H7 (cell line): ENCODE measurements at regions not wholly inside any gene's neighbourhood (a gene's known extent, or its start where the extent isn't known, plus 50 kb on each side); places are given as distances from the start of the nearest gene placed in this dataset.
A peak's percentile ranks its signal among the peaks of the same experiment; 100 is the strongest.

Experiments used
- DNase-seq: peaks from one replicate; pipeline ENCODE4 v3.0.0; 2012
- H3K27me3 ChIP-seq: 2 replicates; pipeline ENCODE4 v1.6.0; 2011; ENCODE audit warnings: mild to moderate bottlenecking, low read length; ENCODE audit not compliant: control insufficient read depth, insufficient read depth
- H3K36me3 ChIP-seq: replicated peaks from 2 replicates; pipeline ENCODE4 v1.5.1; 2011; ENCODE audit warnings: low read length; ENCODE audit not compliant: control insufficient read depth, insufficient read depth
- H3K4me3 ChIP-seq: 2 replicates; pipeline ENCODE4 v1.5.1; 2011; ENCODE audit warnings: low read depth, mild to moderate bottlenecking, control low read depth, low read length, moderate library complexity; ENCODE audit not compliant: insufficient read depth

DNA sequence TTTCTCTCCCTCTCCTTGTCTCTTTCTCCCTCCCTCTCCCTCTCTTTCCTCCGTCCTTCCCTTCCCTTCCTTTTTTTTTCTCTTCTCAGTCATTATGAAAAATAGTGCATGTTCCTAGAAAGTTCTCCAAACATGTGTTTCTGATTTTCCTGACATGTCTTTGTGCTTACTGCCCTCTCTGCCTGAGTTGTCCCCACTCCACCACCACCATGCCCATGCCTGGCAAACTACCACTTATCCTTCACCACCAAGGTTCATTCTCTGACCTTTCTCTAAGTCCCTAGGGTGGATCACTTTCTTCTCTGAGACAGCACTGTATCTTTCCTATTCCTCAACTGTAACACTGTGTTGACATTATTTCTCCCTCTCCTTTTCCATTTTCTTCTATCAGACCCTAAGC, 98.2 kb downstream of the LACC1 start:
- Histone ChIP-seq H3K27me3 (no peaks in the 10 kb centered on the region), H3K36me3 (no peaks in the 10 kb centered on the region), H3K4me3 (no peak overlapping the region)
- DNase-seq = no peak

DNA sequence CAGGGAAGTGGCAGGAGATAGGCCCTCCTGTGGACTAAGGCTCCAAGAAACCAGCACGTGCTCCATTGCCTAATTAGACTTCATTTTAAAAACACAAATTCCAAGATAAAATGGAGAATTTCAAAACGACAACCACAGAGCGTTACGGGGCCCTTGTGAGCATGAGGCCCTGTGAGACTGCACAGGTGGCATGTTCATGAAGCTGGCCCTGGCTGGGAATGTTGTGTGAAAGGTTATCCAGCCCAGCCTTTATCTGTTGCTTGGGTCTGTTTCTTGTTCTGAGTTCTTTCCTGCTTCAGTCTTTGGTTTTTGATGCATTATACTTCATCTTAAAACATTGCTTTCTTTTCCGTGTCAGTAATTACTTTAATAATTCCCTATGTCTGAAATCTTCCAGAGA, 99.0 kb downstream of the LACC1 start:
- DNase-seq = no peak
- no peaks in the 10 kb centered on the region for H3K27me3 ChIP-seq
- no peaks in the 10 kb centered on the region for H3K36me3 ChIP-seq
- H3K4me3 ChIP-seq = no peak overlapping the region

DNA sequence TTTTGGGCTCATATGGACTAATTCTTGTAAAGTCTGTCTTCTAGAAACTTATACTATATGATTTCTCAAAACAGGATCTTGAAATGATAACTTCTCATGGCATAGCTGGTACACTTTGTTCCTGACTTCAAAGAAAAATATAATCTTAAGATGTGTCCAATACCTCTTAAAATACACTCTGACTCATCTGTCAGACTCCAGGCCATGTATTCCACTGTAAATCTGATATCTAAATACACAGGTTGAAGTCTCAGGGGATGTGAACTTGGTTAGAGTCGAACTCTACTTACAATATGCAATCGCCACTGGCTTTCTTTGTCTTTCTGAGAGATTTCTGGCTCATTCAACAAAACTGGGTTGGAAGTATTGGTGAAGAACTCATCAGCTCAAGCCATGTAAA, 99.8 kb downstream of the LACC1 start:
- no peak for DNase-seq
- Histone ChIP-seq H3K4me3 (no peak overlapping the region), H3K27me3 (no peaks in the 10 kb centered on the region), H3K36me3 (no peaks in the 10 kb centered on the region)

DNA sequence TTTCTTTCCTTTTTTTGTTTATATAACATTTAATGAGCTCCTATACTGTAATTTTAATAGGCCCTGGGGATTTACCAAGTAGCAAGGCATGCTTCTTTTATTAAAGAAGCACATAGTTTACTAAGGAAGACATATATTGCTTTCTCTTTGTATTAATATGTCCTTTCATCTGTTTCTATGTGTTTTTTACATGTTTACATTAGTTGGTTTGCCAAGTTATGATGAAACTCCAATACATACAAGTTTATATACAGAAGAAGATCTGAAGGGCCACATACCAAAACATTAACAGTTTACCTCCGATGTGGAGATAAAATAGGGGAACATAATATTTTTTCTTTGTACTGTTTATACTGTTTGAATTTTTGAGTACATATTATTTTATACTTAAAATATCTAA, 100.9 kb downstream of the LACC1 start:
- H3K27me3 ChIP-seq = no peaks in the 10 kb centered on the region
- DNase-seq = no peak
- H3K4me3 ChIP-seq = no peak overlapping the region
- H3K36me3 ChIP-seq = no peaks in the 10 kb centered on the region

DNA sequence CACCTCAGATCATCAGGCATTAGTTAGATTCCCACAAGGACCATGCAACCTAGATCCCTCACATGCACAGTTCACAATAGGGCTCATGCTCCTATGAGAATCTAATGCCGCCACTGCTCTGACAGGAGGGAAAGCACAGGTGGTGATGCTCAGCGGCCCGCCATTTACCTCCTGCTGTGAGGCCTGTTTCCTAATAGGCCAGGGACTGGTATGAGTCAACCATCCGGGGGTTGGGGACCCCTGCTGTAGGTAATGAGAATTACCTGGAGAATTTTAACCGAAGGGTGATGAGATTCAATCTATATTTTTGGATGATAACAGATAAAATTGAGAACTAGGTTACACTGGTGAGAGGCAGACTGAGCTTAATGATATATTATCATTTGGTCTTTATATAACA, 101.4 kb downstream of the LACC1 start:
- no peaks in the 10 kb centered on the region for H3K36me3 ChIP-seq
- peak; percentile 69 for DNase-seq
- H3K4me3 ChIP-seq = no peak overlapping the region
- H3K27me3 ChIP-seq = no peaks in the 10 kb centered on the region

DNA sequence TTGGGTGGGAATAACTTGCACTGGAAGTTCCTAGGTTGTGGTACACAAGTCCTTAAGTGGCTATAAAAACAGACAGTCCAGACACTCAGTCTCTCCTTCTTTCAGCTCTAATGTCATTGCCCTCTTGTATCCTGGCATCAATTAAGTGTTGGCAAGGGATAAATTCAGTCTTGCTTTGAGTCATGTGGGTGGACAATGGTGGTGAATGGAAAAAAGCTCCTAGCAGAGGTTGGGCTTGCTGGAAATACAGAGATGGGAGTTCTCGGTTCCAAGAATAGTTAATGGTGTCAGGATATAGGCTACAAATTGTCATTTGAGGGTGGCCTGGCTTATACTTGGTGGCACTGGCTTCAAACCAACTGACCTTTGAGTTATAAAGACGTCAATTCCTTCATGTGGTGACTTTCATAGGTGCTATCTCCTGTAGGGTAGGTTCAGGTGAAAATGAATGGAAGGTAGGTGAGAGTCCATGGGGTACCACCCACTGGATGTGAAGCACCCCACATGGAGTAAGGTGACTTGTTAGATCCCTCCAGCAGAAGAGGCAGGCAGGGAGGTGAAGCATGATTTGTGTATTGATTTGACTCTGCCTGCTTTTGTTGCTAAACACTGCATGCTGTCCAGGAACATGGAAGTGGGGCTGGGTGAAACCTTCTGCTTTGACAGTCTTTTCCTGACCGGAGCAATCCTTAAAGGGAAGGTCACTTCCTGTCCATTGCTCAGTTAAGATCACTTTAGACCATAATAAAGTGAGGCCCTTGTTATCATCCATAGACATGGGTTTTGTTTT, 102.0 kb downstream of the LACC1 start:
- Histone ChIP-seq H3K27me3 (no peaks in the 10 kb centered on the region), H3K4me3 (no peak overlapping the region), H3K36me3 (no peaks in the 10 kb centered on the region)
- DNase-seq = no peak

DNA sequence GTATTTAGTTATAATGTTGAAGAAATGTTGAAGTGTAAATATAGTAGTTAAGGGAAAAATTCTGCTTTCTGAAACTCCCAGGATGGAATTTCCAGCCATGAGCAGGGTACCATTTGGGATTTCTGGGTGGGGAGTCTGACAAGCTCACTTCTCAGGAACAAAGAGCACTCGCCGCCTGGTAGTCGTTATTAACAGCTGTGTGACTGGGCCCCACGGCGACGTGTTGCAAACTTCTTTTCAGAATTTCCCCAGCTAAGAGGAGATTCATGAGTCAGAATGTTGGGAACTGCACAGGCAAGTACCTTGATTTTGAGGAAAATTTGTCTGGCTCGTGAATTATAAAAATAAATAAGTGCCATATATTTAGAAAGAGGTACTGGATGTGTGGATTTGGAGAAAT, 103.7 kb downstream of the LACC1 start:
- no peaks in the 10 kb centered on the region for H3K27me3 ChIP-seq
- H3K4me3 ChIP-seq = no peak overlapping the region
- no peak for DNase-seq
- no peaks in the 10 kb centered on the region for H3K36me3 ChIP-seq

DNA sequence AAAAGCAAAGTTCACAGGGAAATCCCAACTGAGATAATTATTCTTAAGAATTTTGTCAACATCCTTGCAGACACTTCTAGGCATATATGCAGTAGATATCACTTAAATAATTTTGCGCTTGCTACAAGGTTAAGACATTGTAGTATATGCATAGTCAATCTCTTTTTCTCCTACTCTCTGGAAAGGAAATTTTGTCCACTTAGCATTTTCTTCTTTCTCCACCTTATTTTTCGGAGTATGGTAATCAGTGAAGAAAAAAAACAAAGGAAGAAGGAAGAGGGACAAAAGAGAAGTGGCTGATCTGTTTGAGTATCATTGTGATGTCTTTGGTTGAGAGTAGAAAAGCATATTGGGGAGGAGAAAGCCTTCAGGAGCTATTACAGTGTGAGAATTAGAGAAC, 104.6 kb downstream of the LACC1 start:
- no peak for DNase-seq
- H3K27me3 ChIP-seq = no peaks in the 10 kb centered on the region
- H3K36me3 ChIP-seq = no peaks in the 10 kb centered on the region
- no peak overlapping the region for H3K4me3 ChIP-seq

DNA sequence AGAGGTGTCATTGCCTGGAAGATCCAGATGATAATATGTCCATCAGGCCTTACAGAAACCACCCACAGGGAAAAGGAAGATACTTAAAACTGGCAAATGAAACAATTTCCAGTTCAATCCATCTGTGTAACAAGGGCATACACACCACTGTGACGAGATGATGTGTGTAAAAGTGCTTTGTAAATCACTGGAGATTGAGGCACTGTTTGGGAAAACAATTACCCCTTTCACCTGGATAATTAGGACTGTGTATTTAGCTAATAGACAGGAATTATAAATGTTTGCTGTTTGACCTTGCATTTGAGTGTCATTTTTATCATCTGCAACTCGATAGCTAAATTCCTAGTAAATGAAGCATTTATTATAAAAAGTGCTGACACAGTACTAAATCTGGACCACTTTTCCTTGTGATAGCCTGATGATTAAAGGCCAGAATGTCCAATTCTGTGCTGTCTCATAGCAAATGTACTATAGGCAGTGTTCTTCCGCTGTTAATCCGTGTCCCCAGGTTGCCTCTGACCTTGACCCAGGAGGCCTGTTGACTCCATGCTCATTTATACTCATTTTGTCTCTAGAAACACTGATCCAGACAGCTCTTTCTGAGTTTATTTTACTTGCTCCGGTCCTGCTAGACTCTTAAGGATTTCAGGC, 105.8 kb downstream of the LACC1 start:
- DNase-seq = no peak
- H3K36me3 ChIP-seq = no peaks in the 10 kb centered on the region

DNA sequence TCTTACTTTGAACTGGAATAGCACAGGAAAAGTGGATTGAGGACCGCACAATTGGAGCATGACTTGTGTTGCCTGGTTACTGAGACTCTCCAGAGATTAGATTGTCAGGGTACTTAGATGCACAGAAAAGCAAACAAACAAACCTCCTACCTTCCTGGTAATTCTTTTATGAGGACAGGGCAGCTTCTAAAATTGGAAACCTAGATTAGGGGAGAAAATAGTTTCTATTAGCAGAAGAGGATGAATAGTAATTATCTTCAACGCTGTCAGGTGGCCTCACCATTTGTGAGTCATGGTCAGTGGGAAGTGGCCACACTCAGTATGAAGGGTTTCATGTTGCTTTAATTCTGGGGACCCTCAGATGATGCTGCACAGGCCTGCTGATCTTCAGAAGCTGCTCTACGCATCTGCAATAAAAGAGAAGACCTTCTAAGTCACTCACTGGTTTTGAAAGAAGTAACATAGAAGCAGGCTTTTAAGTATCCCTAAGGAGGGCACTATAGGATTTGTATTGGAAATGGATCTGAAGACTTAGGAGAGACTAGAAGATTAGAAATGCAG, 106.8 kb downstream of the LACC1 start:
- Histone ChIP-seq H3K36me3 (no peaks in the 10 kb centered on the region), H3K27me3 (no peaks in the 10 kb centered on the region), H3K4me3 (no peak overlapping the region)
- no peak for DNase-seq

More for the DNA sequence above, 105.8 kb downstream of the LACC1 start:
- no peak overlapping the region for H3K4me3 ChIP-seq
- no peaks in the 10 kb centered on the region for H3K27me3 ChIP-seq

DNA sequence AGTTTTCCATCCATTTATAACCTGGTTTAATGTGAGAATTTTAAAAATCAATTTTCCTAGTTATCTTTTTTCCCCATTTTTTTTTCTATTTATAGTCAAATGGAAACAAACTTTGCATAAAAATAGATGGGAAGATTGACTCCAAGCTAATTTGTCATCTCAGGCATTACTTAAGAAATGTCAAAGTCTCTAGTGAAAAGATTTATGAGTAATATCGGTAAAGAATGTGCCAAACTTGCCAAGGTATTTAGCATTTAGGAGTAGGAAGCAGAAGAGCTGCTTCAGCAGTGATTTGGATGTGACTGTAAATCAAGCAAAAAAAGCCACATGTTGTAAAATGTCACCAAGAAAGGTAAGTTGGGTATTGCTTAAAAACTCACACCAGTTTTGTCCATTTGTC, 108.6 kb downstream of the LACC1 start:
- no peak for DNase-seq
- no peak overlapping the region for H3K4me3 ChIP-seq
- no peaks in the 10 kb centered on the region for H3K36me3 ChIP-seq
- no peaks in the 10 kb centered on the region for H3K27me3 ChIP-seq

DNA sequence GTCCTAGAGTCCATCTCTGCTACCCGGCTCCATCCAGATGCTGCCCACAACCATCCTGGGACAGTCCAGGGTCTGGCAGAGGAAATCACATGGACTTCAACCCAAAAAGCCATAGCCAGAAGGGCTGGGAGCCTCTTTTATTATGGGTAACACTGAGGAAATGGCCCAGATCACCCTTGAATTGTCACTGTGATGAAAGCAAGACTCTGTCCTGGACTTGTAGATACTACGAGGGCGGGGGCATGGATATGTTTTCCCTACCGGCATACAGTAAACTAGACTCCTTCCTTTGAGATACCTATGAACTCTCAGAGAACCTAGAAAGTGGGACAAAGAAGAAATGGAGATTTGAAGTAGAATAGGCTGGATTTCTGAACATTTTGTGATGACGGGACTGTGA, 110.3 kb downstream of the LACC1 start:
- no peak for DNase-seq

DNA sequence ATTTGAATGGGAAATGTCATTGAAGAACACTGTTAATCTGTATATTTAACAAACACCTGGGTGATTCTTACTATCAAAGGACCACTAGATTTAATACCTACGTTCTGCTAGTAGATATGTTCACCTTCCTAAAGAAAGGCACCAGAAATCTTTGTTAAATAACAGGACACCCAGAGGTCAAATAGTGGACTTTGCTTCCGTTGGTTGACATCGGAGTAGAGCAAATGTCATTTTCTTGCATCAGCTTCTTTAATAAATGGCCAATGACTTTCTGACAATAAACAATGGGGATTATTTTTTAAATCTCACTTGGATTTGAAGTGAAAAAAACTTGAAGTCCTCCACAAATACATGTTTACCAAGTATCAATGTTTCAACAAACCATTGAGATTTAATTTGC, 111.1 kb downstream of the LACC1 start:
- Histone ChIP-seq H3K36me3 (no peaks in the 10 kb centered on the region), H3K4me3 (no peak overlapping the region), H3K27me3 (no peaks in the 10 kb centered on the region)
- no peak for DNase-seq

More for the DNA sequence above, 110.3 kb downstream of the LACC1 start:
- H3K36me3 ChIP-seq = no peaks in the 10 kb centered on the region
- H3K4me3 ChIP-seq = no peak overlapping the region
- H3K27me3 ChIP-seq = no peaks in the 10 kb centered on the region

DNA sequence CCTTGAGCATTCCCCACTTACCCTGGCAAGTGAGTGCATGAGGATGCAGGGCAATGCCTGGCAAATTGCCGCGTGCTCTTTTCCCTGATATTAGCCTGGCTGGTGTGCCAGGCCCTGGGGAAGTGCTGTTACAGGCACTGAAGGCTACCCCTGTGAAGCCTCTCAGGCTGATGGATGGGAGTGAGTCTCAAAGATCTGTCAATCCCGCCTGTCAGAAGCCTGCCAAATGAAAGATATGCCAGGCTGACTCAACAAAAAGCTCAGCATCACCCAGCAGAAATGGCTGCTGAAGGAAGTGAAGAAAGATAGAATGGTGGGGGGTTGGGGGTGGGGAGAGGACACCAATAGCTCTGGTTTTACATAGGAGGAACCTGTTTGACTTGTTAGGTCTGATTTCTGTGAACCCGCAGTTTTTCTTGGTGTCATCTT, 112.1 kb downstream of the LACC1 start:
- H3K4me3 ChIP-seq = no peak overlapping the region
- no peak for DNase-seq

DNA sequence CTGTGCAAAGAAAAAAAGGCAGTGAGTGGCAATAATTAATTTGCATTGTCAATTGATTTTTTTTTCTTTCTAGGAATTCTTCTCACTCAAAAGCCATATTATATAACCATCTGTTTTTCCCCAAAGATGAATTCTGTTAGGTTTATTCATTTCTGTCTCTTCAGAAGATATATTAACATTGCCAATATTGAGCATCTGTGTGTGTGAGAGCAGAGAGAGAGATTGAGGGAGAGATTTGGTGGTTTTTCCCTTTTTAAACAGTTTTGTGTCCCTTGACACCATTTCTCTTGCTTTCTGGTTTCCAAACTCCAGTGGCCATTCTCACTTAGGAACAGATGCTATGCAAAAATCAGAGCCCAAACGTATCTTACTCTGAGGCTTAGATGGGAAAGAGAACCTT, 112.5 kb downstream of the LACC1 start:
- H3K27me3 ChIP-seq = no peaks in the 10 kb centered on the region
- DNase-seq = no peak
- H3K36me3 ChIP-seq = no peaks in the 10 kb centered on the region
- H3K4me3 ChIP-seq = no peak overlapping the region

More for the DNA sequence above, 112.1 kb downstream of the LACC1 start:
- no peaks in the 10 kb centered on the region for H3K27me3 ChIP-seq
- H3K36me3 ChIP-seq = no peaks in the 10 kb centered on the region
